ENCODE measurements at regions not wholly inside any gene's neighbourhood (a gene's known extent, or its start where the extent isn't known, plus 50 kb on each side); places are given as distances from the start of the nearest gene placed in this dataset.

DNA sequence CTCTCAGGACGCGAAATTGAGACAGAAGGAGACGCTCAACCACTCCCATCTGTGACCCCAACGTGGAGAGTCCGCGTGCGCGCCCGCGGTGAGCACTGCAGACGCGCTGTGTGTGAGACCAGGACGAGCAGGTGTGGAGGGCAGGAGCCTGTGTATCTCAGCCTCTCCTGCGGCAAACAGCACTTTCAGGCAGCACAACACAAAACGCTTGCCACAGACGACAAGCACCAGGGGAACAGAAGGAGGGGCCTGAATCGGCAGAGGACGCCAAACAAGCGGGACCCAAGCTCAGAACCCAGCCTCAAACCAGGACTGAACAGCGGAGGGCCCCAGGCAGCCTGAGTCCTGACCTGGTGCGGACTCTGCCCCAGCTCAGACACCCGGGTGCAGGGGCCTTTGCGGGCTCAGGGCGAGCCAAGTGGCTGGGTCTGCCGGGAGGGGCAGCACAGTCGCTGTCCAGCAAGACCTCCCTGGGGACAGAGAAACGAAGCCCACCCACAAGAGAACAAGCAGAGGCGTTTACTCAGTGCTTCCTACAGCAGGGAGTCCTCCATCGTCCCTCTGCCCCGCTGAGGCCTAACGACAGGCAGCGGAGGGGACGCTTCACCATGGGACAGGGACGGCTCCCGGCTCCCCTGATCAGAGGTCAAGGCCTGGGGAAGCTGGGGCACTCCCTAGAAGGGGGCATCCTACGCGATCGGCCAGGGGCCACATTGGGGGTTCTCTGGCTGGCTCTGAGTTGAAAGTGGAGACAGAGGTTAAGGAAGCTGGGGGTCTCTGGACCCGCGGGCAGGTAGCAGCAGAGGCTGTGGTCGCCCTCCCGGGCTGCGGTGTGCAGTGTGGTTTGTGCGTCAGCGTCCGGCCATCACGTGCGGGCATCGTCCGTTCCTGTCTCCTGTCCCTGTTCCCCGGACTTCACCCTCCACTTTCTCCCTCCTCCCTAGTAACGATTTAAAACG is 560.8 kb downstream of the BRD1 start:
- DNase-seq: no peak

DNA sequence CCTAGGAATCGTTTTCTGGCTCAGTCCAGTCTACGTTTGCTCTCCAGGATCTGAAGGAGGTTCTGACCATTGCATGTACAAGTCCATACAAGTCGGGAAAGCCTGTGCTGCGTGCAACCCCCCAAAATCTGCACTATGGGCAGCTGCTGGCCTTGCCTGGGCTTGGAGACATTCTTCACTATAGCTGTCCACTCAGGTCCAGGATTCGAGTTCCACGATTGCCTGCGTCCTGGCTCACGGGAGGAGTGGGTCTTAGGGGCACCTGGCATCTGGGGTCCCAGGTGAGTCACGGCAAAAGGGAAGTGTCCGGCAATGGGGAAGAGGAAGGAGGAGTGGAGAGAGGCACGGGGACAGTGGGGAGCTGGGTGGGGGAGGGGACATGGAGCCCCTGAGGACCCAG is 563.0 kb downstream of the BRD1 start:
- no peak for DNase-seq

DNA sequence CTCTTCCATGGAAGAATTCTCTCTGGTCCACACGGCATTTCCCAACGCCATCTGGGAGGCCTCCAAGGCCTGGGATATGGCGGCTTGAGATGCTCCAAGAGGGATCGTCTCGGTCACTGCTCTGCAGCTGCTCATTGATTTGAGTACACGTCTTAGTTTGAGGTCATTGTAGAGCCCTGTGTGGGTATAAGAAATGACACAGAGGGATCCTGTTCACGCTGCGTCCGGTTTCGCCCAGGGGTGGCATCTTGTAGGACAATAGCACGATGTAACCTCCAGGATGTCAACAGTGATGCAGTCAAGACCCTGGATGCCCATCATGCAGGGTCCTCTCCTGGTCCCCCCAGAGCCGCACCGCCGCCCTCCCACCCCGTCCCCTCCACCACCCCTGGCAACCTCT is 564.6 kb downstream of the BRD1 start:
- DNase-seq: no peak

DNA sequence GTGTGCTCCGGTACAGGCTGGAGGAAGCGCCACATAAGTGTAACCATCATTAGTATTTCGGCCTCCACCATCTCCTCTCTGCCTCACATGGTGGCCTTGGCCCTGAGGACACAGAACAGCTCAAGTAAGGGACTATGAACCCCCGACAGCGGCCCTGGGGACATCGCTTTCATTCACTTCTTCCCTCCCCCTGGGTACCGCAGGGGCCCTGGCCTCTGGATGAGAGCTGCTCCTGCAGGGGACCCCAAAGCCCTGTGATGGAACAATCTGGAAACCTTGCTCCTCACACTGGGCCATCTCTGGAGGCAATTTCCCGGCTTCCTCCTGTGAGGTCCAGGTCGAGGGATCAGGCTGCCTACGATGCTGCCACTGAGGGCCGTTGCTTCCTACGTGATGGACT is 565.5 kb downstream of the BRD1 start:
- no peak for DNase-seq

DNA sequence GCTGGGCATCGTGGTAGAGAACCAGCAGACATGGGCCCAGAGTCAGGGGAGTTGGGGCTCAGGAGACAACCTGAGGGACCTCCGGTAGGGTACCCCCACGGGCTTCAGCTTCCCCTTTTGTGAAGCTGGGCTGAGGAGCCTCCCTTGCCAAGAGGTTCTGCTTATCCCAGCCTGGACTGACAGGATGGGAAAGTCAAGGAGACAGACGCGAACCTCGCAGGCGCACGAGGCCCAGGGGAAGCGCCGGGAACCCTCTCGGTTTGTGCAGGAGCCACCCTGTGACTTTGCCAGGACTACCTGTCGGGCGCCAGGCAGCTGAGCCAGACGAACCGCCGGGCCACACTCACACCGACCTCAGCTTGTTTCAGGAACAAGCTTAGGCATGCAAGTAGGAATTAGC is 566.1 kb downstream of the BRD1 start:
- DNase-seq: no peak

DNA sequence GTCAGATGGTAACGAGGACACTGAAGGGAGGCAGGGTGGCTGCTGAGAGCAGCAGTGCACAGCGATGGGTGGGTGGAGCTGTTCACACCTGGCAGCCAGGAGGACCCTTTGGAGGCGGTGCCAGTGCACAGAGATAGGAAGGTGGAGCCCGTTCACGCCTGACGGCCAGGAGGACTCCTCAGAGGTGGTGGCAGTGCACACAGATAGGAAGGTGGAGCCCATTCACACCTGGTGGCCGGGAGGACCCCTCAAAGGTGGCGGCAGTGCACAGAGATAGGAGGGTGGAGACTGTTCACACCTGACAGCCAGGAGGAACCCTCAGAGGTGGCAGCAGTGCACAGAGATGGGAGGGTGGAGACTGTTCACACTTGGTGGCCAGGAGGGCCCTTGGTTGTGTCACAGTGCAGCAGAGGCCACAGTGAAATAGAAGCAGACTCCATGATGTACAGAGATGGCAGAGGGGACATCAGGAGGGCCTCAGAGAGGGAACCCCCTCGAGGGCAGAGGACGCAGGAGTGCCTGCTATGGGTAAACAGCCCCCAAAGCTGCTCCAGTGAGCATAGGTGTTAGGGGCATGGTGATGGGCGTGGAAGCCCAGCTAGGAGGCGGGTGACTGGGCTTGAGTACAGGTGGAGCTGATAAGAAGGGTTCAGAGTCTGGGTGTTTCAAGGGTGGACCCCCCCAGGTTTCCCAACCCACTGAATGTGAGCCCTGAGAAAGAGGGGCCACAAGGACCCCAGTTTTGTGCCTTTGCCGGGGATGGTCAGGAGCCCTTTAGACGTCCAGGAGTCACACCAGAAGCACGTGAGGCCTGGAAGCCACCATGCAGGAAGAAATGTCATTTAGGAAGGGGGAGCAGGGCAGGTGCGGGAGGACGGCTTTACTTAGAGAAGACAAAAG is 566.7 kb downstream of the BRD1 start:
- no peak for DNase-seq

DNA sequence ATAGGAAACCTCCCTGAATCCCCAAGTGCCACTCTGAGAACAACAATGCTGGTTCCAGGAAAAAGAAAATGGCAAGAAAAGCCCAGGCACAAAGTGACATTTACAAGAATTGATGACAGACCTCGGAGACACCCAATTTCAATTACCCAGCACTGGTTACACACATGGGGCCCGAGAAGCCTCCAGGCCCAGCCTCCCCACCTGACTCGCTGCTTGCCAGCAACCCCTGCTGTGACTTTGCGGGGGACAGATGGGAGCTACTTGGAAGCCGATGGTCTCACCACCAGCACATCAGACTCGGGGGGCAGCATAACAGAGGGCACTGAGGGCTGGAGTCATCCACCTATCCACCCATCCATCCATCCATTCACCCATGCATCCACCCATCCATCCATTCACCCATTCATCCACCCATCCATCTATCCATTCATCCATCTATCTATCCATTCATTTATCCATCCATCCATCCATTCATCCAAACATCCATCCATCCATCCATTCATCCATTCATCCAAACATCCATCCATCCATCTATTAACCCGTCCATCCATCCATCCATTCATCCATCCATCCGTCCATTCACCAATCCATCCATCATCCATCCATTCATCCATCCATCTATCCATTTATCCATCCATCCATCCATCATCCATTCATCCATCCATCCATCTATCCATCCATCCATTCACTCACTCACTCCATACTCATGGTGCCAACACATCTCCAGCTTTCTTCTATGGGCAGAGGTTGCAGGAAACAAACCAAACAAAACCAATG is 567.6 kb downstream of the BRD1 start:
- DNase-seq: no peak

DNA sequence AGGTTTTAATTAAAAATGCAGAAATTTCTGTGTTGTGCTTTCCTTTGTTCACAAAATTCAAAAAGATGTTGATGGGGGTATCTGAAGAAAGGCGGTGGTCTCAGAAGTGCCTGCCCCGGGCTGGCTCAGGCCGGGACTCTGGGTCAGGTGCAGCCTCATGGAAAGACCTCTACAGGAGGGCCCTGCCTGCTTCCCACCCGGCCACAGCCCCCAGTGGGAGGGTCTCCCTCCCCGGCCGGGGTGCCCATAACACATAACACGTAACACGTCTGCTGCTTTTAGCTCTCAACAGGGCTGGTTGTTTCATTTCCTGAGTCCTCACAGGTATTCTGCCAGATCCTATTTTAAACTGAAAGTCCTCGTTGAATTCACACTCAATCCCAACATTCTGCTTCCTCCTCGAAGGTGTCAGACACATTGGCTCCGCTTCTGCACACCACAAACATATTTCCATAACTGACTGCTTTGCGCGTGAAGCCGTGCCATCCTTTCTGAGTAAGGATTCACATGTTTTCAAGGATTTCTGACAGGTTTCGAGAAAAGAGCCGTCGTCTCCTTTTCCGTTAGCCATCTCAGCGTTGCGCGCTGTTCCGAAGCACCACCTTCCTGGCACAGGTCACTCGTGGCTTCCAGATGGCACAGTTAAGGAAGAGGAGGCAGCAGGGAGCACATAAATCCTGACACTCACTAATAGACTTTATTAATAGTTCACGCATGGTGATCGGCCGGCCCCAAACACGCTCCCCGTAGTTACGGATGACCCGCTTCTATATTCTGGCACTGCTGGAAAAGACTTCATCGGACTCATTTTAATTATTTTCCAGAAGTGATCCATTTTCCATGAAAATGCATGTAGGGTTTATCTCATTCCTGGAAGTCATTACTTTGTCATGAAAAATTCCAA is 569.3 kb downstream of the BRD1 start:
- no peak for DNase-seq

DNA sequence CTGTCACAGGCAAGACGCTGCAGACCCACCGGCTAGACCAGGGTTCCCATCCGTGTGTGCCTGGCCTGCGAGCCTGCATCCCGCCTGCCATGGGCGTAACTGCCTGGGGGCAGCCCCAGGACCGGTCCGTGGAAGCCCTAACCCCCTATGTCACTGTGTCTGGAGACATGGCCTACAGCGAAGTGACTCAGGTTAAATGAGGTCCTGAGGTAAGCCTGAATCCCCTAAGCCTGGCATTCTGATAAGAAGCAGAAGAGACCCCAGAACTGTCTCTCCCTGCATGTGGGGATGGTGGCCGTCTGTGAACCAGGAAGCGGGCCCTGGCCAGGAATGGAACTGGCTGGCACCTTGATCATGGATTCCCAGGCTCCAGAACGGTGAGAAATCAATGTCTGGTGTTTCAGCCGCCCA is 570.1 kb downstream of the BRD1 start:
- no peak for DNase-seq

DNA sequence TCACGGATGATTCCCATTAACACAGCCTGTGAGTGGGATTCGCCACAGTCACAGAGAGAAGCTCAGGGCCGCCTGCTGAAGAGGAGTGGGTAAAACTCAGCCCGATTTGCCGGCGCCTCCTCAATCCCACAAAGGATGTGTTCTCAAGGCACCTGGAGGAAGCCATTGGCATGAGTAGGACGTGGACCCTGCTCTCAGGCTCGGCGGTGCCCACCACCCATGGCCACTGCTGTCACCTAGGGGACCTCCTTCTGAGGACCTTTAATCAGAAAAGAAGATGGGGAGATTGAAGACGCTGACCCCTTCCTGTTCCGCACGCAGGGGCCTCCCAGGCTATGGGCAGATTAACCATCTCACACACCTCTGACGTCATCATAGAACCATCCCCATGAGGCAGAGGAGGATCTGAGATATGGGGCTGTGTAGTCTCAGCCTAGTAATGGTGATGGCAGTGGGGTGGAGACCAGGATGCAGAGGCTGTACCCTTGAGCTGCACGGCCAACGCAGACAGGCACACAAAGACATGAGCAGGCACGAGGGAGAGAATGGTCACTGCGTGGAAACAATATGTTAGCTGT is 571.8 kb downstream of the BRD1 start:
- no peak for DNase-seq

DNA sequence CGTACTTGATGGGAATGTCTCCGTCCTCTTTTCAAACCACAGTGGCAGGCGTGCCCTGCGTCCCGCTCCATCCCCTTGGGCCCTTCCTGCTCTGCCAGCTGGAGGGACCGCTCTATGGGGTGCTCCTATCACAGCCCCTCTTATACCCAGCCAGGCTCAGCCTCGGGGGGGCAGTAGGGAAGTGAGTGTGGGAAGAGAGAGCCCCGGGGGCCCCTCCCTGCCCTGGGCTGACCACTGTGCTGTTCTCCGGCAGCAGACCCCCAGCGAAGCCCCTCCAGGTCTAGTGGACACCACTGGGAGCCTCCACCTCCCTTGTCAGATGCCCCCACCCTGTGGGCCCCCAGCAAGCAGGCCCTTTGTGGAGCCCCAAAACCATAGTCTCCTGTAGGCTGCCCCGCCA is 572.5 kb downstream of the BRD1 start:
- DNase-seq: no peak

DNA sequence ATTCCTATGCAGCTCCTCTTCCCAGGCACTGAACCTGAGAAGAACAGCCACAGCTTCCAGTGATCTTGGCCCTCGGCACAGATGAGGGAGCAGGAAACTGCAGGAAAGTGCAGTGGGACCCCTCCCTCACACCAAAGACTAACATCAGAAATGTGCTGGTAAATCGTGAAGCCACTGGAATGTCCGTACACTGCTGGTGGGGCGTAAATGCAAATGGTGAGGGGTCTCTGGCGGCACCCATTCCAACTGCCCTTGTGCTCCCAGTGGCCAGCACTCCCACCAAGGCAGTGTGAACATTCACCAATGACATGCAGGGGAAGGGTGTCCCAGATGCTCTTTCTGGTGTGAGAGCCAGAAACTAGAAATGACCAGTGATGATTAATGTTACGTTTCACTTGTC is 574.0 kb downstream of the BRD1 start:
- DNase-seq: no peak

DNA sequence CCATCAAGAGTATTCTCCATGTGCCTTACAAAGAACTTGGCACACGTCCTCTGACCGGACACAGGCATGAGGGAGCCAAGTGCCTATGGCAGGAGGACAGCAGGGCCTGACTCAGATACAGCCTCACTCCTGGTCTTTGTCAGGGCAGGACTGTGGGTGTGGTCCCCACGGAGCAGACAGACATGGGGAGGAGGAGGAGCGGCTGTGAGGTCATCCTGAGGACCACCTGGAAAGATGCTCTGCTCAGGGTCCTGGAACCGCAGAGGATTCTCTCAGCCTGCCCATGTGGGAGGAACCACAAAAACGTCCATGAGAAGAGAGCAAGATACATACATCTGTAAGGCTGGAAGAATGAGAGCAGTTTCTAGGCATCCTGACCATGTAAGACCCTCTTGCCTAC is 576.3 kb downstream of the BRD1 start:
- DNase-seq: no peak

DNA sequence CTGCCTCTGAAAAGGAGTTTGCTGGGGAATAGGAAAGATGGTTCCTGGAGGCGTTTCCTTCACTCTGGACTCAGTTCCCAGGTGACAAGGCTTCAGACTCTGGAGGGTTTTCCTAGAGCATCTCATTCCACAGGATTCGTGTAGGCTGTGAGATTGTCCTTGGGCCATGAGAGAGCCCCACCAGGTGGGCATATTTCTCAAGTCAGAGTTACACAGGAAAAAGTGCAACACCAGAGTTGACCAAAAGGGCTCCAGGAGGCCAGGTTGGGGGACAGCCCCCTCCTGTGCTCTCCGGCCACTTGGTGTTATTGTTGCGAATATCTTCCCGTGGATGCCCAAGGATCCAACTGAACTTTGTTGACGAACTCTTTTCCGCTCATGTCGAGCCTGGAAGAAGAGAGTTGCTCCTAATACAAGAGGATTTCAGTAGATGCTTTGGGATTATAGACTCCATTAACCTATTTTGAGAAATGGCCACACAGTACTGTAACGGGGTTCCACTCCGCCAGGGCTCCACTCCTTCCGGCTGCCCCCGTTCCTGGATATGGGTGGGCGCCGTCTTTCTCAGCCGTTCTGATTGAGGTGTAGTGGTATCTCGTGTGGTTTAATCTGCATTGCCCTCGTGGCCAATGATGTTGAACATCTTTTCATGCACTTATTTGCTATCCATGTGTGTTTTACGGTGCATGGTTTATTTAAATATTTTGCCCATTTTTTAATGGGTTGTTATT is 580.3 kb downstream of the BRD1 start:
- DNase-seq: no peak

DNA sequence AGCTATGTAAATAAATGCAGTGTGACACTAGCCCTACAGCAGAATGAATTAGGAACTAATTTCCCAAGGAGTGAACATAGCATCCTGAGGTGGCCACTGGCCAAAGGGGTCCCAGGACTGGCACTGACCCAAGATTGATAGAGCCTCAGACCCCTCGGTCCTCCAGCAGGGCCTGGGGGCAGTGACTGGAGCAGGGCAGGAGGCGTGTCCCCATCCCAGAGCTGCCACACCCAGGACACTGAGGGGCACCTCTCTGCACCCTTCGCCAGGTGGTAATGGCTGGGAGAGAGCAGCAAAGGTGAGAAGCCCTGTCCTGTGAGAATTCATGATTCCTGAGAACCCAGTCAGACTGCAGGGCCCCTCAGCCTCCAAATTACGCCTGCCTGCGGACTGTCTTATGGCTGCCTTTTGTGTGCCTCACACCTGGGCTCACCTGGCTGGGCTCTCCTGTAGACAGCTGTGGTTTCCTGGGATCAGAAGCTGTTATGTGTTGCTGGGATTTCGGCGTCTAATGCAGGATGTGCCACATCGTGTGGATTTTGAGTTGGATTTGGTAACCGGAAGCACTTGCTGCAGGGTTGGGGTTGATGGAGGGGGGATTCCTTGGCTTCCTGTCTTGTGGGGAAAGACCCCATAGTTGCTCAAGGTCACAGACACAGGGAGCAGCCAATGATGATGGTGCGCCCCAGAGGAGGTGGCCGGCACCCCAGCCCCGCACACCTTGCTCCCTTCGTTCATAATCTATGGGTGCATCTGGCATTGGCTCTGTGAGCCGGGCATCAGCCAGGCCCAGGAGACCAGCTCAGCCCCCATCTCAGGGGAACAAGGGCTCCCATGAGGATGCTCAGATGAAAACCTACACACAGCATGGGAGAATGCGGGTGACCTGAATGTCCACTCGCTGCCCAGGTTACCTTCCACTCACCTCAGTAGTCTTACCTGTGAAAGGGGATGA is 582.9 kb downstream of the BRD1 start:
- DNase-seq: no peak

DNA sequence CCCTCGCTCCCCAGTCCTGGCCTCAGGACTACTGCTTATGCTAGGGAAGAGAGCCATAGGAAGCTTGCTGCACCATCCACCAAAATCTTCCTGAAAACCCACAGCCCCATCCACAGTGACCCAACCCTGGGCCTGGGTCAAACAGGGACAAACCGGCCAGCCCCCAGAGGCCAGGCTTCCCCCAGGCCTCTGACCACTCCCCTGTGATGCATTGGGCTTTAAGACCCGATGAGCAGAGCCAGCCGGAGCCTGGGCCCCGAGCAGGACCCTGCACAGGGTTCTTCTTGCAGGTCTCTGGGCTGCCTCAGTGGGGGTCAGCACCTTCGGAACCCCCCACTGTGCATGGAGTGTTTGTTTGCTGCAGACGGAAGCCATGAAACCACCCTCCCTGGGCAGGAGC is 583.7 kb downstream of the BRD1 start:
- DNase-seq: no peak

DNA sequence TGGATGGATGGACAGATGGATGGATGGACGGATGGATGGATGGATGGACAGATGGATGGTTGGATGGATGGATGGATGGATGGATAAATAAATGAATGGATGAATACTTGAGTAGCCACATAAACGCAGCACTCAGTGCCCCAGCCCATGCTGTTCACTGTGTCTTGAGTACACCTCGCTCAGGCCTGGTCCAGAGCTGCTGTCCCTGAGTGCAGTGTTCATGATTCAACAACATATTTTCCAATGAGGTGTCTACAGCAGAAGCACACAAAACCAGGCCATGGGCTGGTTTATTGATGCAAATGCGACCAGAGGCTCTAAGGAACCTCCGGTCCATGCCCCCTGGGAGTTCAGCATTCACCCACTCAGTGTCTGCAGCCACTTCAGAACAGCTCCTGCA is 584.3 kb downstream of the BRD1 start:
- DNase-seq: no peak

DNA sequence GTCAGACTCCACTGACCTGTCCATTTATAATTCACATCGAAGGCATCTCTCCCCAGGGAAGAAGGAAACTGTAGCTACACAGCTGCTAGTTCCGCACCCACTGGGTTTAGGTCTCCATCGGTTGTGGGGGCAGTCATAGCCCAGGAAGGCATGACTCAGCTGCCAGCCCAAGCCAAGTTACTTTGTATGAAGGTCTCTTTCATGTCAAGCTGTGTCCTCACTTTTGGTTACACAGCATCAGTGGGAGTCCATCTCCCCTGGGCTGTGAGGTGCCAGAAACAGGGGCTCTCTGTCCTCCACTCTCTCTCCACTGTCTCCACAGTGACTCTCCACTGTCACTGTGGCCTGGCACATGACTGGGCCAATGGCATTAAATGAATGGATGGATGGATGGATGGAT is 585.2 kb downstream of the BRD1 start:
- no peak for DNase-seq

DNA sequence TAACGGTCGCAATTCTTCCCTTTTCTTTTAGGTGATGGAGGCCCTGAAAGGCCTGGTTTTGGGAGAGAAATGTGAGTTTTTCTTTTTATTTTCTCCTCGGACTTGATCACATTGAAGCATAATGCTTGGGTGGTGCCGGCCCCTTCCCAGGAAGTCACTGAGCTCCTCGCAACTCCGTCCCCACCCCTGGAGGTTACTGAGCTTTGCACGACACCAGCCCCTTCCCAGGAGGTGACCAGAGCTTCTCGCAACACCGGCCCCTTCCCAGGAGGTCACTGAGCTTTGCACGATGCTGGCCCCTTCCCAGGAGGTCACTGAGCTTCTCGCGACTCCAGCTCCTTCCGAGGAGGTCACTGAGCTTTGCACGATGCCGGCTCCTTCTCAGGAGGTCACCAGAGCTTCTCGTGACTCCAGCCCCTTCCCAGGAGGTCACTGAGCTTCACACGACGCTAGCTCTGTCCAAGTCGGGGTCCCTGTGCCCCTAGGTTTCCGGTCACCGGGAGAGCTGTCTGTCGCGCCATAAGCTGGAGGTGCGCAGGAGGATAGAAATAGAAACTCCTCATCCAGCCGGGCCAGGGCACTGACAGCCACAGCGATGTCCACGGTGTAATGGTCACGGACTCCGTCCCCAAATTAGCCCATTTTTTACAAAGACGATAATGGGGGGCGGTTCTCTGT is 586.4 kb downstream of the BRD1 start:
- no peak for DNase-seq
